MCF 10A (cell line): ENCODE measurements at regions not wholly inside any gene's neighbourhood (a gene's known extent, or its start where the extent isn't known, plus 50 kb on each side); places are given as distances from the start of the nearest gene placed in this dataset.

ENCODE experiments used
- BruUV-seq: library from RNA; stranded (reverse); fragments of 400-500 nt; replicated peaks from 2 replicates; lab custom pipeline; 2021; lab: Mats Ljungman, UMichigan
- CTCF ChIA-PET: fragments of 300-600 bp; sonication (Branson Sonifier 250); formaldehyde crosslinking; extraction: SDS; loops from one replicate; lab custom pipeline; 2021; ENCODE audit warnings: antibody characterized with exemption, inconsistent platforms; lab: Yijun Ruan, JAX
- POLR2A ChIA-PET: fragments of 300-600, 350-650 bp; sonication (Branson Sonifier 250); formaldehyde crosslinking; extraction: SDS; loops from one replicate; lab custom pipeline; 2020; ENCODE audit warnings: antibody characterized with exemption, inconsistent platforms; lab: Yijun Ruan, JAX
- DNase-seq: peaks from one replicate; pipeline ENCODE4 v3.0.0-alpha.2; 2018; ENCODE audit not compliant: unreplicated experiment
- H3K27ac Mint-ChIP-seq: one replicate; pipeline ENCODE4 v1.8.0; 2022; ENCODE audit warnings: mild to moderate bottlenecking, low read depth, mixed read lengths; ENCODE audit not compliant: unreplicated experiment
- H3K27me3 Mint-ChIP-seq: one replicate; pipeline ENCODE4 v1.8.0; 2022; ENCODE audit warnings: mixed read lengths; ENCODE audit not compliant: insufficient read depth, unreplicated experiment
- H3K36me3 Mint-ChIP-seq: one replicate; pipeline ENCODE4 v1.8.0; 2022; ENCODE audit warnings: mild to moderate bottlenecking, moderate library complexity, mixed read lengths; ENCODE audit not compliant: insufficient read depth, unreplicated experiment
- H3K4me1 Mint-ChIP-seq: one replicate; pipeline ENCODE4 v1.8.0; 2022; ENCODE audit warnings: mixed read lengths; ENCODE audit not compliant: insufficient read depth, unreplicated experiment
- H3K4me3 Mint-ChIP-seq: one replicate; pipeline ENCODE4 v1.8.0; 2022; ENCODE audit warnings: mild to moderate bottlenecking, moderate library complexity, mixed read lengths; ENCODE audit not compliant: unreplicated experiment
- H3K9me3 Mint-ChIP-seq: one replicate; pipeline ENCODE4 v1.8.0; 2022; ENCODE audit warnings: mixed read lengths; ENCODE audit not compliant: unreplicated experiment
- CTCF ChIP-seq: fragments of 200-600 bp; IDR thresholded peaks from one replicate; pipeline ENCODE4 v1.8.0; 2022; ENCODE audit warnings: antibody characterized with exemption, mild to moderate bottlenecking; ENCODE audit not compliant: unreplicated experiment
- intact Hi-C: fragments of 100-400 bp; cut with micrococcal nuclease; formaldehyde crosslinking; loops from 2 replicates; pipeline ENCODE4 v1.14.1; 2022

GRCh38 chr7:90111-91063, 102.0 kb upstream of the FAM20C start:
- H3K9me3 Mint-ChIP-seq: no peaks in the 10 kb centered on the region
- no peak for TF ChIP-seq CTCF
- H3K27ac Mint-ChIP-seq: peak overlapping the region; percentile 68
- H3K4me3 Mint-ChIP-seq: peak overlapping the region; percentile 26
- no peaks in the 10 kb centered on the region for H3K27me3 Mint-ChIP-seq
- peak; percentile 90 for DNase-seq
- BruUV-seq: no TSS peak
- no peaks in the 10 kb centered on the region for H3K36me3 Mint-ChIP-seq
- POLR2A ChIA-PET: interaction anchor here (0.7 to 1.5 kb wide), 3 partner anchors 59 to 102 kb away, joined by 3 to 11 read pairs (median 3); partner anchors contain the start of gene FAM20C
- peaks cover 38% of the 10 kb centered on the region for H3K4me1 Mint-ChIP-seq
- CTCF ChIA-PET: no interaction called here
- intact Hi-C loops: no loop called here

GRCh38 chr7:91396-92175, 100.8 kb upstream of the FAM20C start:
- intact Hi-C loops: no loop called here
- ChIA-PET POLR2A (no interaction called here), CTCF (no interaction called here)
- Mint-ChIP-seq H3K9me3 (no peaks in the 10 kb centered on the region), H3K36me3 (no peaks in the 10 kb centered on the region), H3K27ac (no peak overlapping the region), H3K4me3 (no peak overlapping the region), H3K27me3 (no peaks in the 10 kb centered on the region), H3K4me1 (peaks cover 44% of the 10 kb centered on the region)
- no TSS peak for BruUV-seq
- TF ChIP-seq CTCF: no peak
- no peak for DNase-seq

GRCh38 chr7:92231-92674, 100.1 kb upstream of the FAM20C start:
- POLR2A ChIA-PET: no interaction called here
- peaks cover 44% of the 10 kb centered on the region for H3K4me1 Mint-ChIP-seq

More at GRCh38 chr7:92231-92674, 100.1 kb upstream of the FAM20C start:
- Mint-ChIP-seq H3K4me3 (no peak overlapping the region), H3K27me3 (no peaks in the 10 kb centered on the region), H3K36me3 (no peaks in the 10 kb centered on the region), H3K27ac (no peak overlapping the region), H3K9me3 (no peaks in the 10 kb centered on the region)
- no peak for DNase-seq
- no TSS peak for BruUV-seq
- CTCF ChIA-PET: no interaction called here
- no peak for TF ChIP-seq CTCF
- intact Hi-C loops: no loop called here
